IMR-90 (cell line): ENCODE measurements at regions not wholly inside any gene's neighbourhood (a gene's known extent, or its start where the extent isn't known, plus 50 kb on each side); places are given as distances from the start of the nearest gene placed in this dataset.

Experiments used
- BHLHE40 ChIP-seq: fragments of 150-350 bp; IDR thresholded peaks from 2 replicates; pipeline ENCODE4 v1.6.1; 2016; ENCODE audit warnings: mild to moderate bottlenecking, low read depth, low read length
- CEBPB ChIP-seq: IDR thresholded peaks from 2 replicates; pipeline ENCODE4 v1.6.1; 2012; ENCODE audit warnings: low read depth, low read length, improper control_type of control experiment
- CHD1 ChIP-seq: IDR thresholded peaks from 2 replicates; pipeline ENCODE4 v1.6.1; 2012; ENCODE audit warnings: low read depth, low read length, improper control_type of control experiment
- MAFK ChIP-seq: IDR thresholded peaks from 2 replicates; pipeline ENCODE4 v1.6.1; 2012; ENCODE audit warnings: low read depth, low read length, improper control_type of control experiment
- MXI1 ChIP-seq: IDR thresholded peaks from 2 replicates; pipeline ENCODE4 v1.6.1; 2012; ENCODE audit warnings: low read depth, mild to moderate bottlenecking, low read length, moderate library complexity, borderline replicate concordance
- POLR2A ChIP-seq: IDR thresholded peaks from 2 replicates; pipeline ENCODE4 v1.6.1; 2012; ENCODE audit warnings: mild to moderate bottlenecking, low read depth, low read length
- RAD21 ChIP-seq: IDR thresholded peaks from 2 replicates; pipeline ENCODE4 v1.6.1; 2012; ENCODE audit warnings: low read length, improper control_type of control experiment
- RFX5 ChIP-seq: IDR thresholded peaks from 2 replicates; pipeline ENCODE4 v1.8.0; 2012; ENCODE audit warnings: low read depth, mild to moderate bottlenecking, low read length, moderate library complexity
- TF ChIP-seq, protein P1 (sequence below): conservative IDR thresholded peaks from 2 replicates; pipeline ENCODE4 v1.5.1; 2012; ENCODE audit warnings: mild to moderate bottlenecking, low read depth, low read length, improper control_type of control experiment
- TF ChIP-seq, protein P2 (sequence below): fragments of 150-350 bp; IDR thresholded peaks from 2 replicates; pipeline ENCODE4 v1.6.1; 2017; ENCODE audit warnings: mild to moderate bottlenecking, antibody characterized with exemption, low read length, low read depth

DNA sequence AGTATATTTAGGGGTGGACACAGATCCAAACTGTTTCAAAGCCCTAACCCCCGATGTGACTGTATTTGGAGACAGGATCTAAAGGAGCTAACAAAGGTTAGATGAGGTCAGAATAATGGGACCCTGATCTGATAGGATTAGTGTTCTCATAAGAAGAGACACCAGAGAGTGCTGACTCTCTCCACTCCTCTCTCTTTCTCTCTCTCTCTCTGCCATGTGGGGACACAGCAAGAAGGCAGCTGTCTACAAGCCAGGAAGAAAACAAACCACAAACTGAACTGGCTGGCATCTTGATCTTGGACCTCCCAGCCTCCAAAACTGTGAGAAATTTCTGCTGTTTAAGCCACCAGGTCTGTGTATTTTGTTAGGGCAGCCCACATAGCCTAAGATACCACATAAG is 84.7 kb upstream of the KDM7A start:
- TF ChIP-seq POLR2A (no peak), MXI1 (no peak), CEBPB (no peak), MAFK (no peak), RFX5 (no peak), BHLHE40 (no peak), RAD21 (no peak), CHD1 (no peak)
- TF ChIP-seq, protein P1, sequence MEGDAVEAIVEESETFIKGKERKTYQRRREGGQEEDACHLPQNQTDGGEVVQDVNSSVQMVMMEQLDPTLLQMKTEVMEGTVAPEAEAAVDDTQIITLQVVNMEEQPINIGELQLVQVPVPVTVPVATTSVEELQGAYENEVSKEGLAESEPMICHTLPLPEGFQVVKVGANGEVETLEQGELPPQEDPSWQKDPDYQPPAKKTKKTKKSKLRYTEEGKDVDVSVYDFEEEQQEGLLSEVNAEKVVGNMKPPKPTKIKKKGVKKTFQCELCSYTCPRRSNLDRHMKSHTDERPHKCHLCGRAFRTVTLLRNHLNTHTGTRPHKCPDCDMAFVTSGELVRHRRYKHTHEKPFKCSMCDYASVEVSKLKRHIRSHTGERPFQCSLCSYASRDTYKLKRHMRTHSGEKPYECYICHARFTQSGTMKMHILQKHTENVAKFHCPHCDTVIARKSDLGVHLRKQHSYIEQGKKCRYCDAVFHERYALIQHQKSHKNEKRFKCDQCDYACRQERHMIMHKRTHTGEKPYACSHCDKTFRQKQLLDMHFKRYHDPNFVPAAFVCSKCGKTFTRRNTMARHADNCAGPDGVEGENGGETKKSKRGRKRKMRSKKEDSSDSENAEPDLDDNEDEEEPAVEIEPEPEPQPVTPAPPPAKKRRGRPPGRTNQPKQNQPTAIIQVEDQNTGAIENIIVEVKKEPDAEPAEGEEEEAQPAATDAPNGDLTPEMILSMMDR: no peak
- TF ChIP-seq, protein P2, sequence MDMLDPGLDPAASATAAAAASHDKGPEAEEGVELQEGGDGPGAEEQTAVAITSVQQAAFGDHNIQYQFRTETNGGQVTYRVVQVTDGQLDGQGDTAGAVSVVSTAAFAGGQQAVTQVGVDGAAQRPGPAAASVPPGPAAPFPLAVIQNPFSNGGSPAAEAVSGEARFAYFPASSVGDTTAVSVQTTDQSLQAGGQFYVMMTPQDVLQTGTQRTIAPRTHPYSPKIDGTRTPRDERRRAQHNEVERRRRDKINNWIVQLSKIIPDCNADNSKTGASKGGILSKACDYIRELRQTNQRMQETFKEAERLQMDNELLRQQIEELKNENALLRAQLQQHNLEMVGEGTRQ: no peak
